Heart left ventricle (tissue), 13 donors: ENCODE measurements at regions not wholly inside any gene's neighbourhood (a gene's known extent, or its start where the extent isn't known, plus 50 kb on each side); places are given as distances from the start of the nearest gene placed in this dataset.

Source experiments
- CTCF ChIP-seq, 12 donors: fragments of 200-600 bp; sonication (generic) in 4 of 12; IDR thresholded peaks; one replicate each; pipeline versions ENCODE4 v1.5.0 to v1.8.0; 2018 to 2022; ENCODE audit warnings: antibody characterized with exemption in 12 of 12, mild to moderate bottlenecking in 5 of 12
- POLR2A ChIP-seq, 2 donors: fragments of 450-650 bp; IDR thresholded peaks; one replicate each; pipeline ENCODE4 v1.6.1; 2017; ENCODE audit warnings: antibody characterized with exemption in 2 of 2, mild to moderate bottlenecking in 2 of 2, moderate library complexity in 2 of 2
- donor health status: ischemic (EF 13 %, LVEDD 7.1; RV severe dilation, severe dysfunction).
- donor health status: DM: no; HTN: yes; CAD: no.
- donor health status: DM: no; HTN: no; CAD: no.
- donor health status: ischemic (EF 25% LVEDD 6.9; RV normal size, moderate dysfunction).
- donor health status: ischemic (EF 25% LVEDD 5.7; RV mildly dilated, moderate dysfunction).
- donor health status: ischemic (EF 35%, LVEDD 5.7; RV mildly dilated, moderate dysfunction).
- donor health status: nonischemic (EF 11% LVEDD 7.7; RV severe dilation, severe dysfunction).
- donor health status: DM: yes; HTN: yes; CAD: no.
- donor health status: PGD.
- donor health status: ischemic (EF 29% LVEDD 5.4; RV normal size, mild dysfunction).
- donor health status: nonischemic (EF 23%, LVEDD 6.1; RV moderate dilation, normal function).

- TF ChIP-seq CTCF (IDR thresholded peaks at IDR 0.05) (no peak), POLR2A (IDR thresholded peaks at IDR 0.05) (no peak)
Observed at GRCh38 chr9:65411336-65411735, 126.3 kb upstream of the FOXD4L5 start.
